Caki2 (cell line): ENCODE measurements at regions not wholly inside any gene's neighbourhood (a gene's known extent, or its start where the extent isn't known, plus 50 kb on each side); places are given as distances from the start of the nearest gene placed in this dataset.

Experiments used
- DNase-seq: peaks from one replicate; pipeline ENCODE4 v3.0.0-alpha.2; 2015; ENCODE audit warnings: low read depth
- in situ Hi-C: cut with HindIII; loops from 2 replicates; pipeline ENCODE4 v1.10.0; 2016; ENCODE audit warnings: low sequenced_read_pairs, low pct_unique_long_range_greater_than_20kb, mixed read lengths

- in situ Hi-C loops = no loop called here
- no peak for DNase-seq
These were observed 130.3 kb upstream of the PFN2 start for GRCh38 chr3:150101016-150101415.

GRCh38 chr3:150098621-150099020 lies 127.9 kb upstream of the PFN2 start:
- in situ Hi-C loops = no loop called here
- DNase-seq = no peak

- in situ Hi-C loops = no loop called here
- DNase-seq = no peak
These were observed 126.8 kb upstream of the PFN2 start for GRCh38 chr3:150097588-150097890.

- in situ Hi-C loops = no loop called here
- no peak for DNase-seq
These were observed 126.2 kb upstream of the PFN2 start for GRCh38 chr3:150096700-150097587.

- DNase-seq = no peak
- in situ Hi-C loops = no loop called here
These were observed 123.6 kb upstream of the PFN2 start for GRCh38 chr3:150094150-150094933.

GRCh38 chr3:150091626-150092025 lies 120.9 kb upstream of the PFN2 start:
- no peak for DNase-seq
- in situ Hi-C loops = no loop called here

GRCh38 chr3:150090877-150091276 lies 120.2 kb upstream of the PFN2 start:
- DNase-seq = no peak
- in situ Hi-C loops = no loop called here

GRCh38 chr3:150090006-150090405 lies 119.3 kb upstream of the PFN2 start:
- DNase-seq = no peak
- in situ Hi-C loops = no loop called here

- in situ Hi-C loops = no loop called here
- DNase-seq = no peak
These were observed 113.4 kb upstream of the PFN2 start for GRCh38 chr3:150084128-150084527.

- in situ Hi-C loops = no loop called here
- DNase-seq = no peak
These were observed 113.0 kb upstream of the PFN2 start for GRCh38 chr3:150083655-150084042.

GRCh38 chr3:150082898-150083654 lies 112.4 kb upstream of the PFN2 start:
- in situ Hi-C loops = no loop called here
- no peak for DNase-seq

GRCh38 chr3:150081084-150081483 lies 110.4 kb upstream of the PFN2 start:
- no peak for DNase-seq
- in situ Hi-C loops = no loop called here

GRCh38 chr3:150080058-150080730 lies 109.5 kb upstream of the PFN2 start:
- DNase-seq = no peak
- in situ Hi-C loops = no loop called here

GRCh38 chr3:150079029-150079739 lies 108.5 kb upstream of the PFN2 start:
- in situ Hi-C loops = no loop called here
- peak; percentile 51 for DNase-seq

GRCh38 chr3:150077581-150078247 lies 107.0 kb upstream of the PFN2 start:
- in situ Hi-C loops = no loop called here
- DNase-seq = no peak

- in situ Hi-C loops = no loop called here
- DNase-seq = no peak
These were observed 106.4 kb upstream of the PFN2 start for GRCh38 chr3:150077107-150077506.

- no peak for DNase-seq
- in situ Hi-C loops = no loop called here
These were observed 105.7 kb upstream of the PFN2 start for GRCh38 chr3:150076443-150076842.
